ENCODE measurements at regions not wholly inside any gene's neighbourhood (a gene's known extent, or its start where the extent isn't known, plus 50 kb on each side); places are given as distances from the start of the nearest gene placed in this dataset.

DNA sequence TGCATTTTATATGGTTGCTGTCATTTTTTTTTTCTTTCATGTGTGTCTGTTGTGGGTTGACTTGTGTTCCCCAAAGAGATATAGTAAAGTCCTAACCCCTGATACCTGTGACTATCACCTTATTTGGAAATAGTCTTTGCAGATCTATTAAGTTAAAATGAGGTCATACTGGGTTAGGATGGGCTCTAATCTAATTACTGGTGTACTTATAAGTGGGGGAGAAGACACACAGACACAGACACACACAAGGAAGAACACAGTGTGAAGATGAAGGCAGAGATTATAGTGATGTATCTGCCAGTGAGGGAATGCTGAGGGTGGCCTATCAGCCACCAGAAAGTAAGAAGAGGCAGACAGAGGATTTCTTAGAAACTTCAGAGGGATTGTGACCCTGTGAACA is 318.4 kb upstream of the ATP2B1 start:
- intact Hi-C loops (cut with DNase I; ENCODE audit: low total_unique reads): no loop called here
- Histone ChIP-seq H3K36me3 (no peaks in the 10 kb centered on the region), H3K27ac (no peak overlapping the region), H3K9me3 (no peaks in the 10 kb centered on the region), H3K27me3 (no peaks in the 10 kb centered on the region), H3K4me3 (no peak overlapping the region), H3K4me1 (no peaks in the 10 kb centered on the region)
- no peak for TF ChIP-seq POLR2A (IDR thresholded peaks at IDR 0.05)
- no peak for TF ChIP-seq EP300 (IDR thresholded peaks at IDR 0.05)
- TF ChIP-seq POLR2AphosphoS5 (IDR thresholded peaks at IDR 0.05): no peak
- TF ChIP-seq, protein P1, sequence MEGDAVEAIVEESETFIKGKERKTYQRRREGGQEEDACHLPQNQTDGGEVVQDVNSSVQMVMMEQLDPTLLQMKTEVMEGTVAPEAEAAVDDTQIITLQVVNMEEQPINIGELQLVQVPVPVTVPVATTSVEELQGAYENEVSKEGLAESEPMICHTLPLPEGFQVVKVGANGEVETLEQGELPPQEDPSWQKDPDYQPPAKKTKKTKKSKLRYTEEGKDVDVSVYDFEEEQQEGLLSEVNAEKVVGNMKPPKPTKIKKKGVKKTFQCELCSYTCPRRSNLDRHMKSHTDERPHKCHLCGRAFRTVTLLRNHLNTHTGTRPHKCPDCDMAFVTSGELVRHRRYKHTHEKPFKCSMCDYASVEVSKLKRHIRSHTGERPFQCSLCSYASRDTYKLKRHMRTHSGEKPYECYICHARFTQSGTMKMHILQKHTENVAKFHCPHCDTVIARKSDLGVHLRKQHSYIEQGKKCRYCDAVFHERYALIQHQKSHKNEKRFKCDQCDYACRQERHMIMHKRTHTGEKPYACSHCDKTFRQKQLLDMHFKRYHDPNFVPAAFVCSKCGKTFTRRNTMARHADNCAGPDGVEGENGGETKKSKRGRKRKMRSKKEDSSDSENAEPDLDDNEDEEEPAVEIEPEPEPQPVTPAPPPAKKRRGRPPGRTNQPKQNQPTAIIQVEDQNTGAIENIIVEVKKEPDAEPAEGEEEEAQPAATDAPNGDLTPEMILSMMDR (IDR thresholded peaks at IDR 0.05): no peak
- DNase-seq: no peak

DNA sequence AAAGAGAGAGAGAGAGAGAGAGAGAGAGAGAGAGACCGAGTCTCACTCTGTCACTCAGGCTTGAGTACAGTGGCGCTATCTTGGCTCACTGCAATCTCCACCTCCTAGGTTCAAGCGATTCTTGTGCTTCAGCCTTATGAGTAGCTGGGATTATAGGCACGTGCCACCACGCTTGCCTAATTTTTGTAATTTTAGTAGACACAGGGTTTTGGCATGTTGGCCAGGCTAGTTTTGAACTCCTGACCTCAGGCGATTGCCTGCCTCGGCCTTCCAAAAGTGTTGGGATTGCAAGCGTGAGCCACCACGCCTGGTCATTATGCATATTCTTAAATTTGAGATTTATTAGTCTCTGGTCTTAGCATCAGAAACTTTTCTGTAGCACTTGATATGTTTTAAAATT is 317.9 kb upstream of the ATP2B1 start:
- Histone ChIP-seq H3K27me3 (no peaks in the 10 kb centered on the region), H3K4me1 (no peaks in the 10 kb centered on the region), H3K9me3 (no peaks in the 10 kb centered on the region), H3K36me3 (no peaks in the 10 kb centered on the region), H3K4me3 (no peak overlapping the region), H3K27ac (no peak overlapping the region)
- DNase-seq: no peak
- TF ChIP-seq EP300 (IDR thresholded peaks at IDR 0.05) (no peak), POLR2A (IDR thresholded peaks at IDR 0.05) (no peak), POLR2AphosphoS5 (IDR thresholded peaks at IDR 0.05) (no peak)
- TF ChIP-seq, protein P1 (IDR thresholded peaks at IDR 0.05): no peak
- intact Hi-C loops (cut with DNase I; ENCODE audit: low total_unique reads): no loop called here
- 93 to 96% (median 95%) methylated on average over 9 of the region's 9 CpGs for WGBS, 5 donors

DNA sequence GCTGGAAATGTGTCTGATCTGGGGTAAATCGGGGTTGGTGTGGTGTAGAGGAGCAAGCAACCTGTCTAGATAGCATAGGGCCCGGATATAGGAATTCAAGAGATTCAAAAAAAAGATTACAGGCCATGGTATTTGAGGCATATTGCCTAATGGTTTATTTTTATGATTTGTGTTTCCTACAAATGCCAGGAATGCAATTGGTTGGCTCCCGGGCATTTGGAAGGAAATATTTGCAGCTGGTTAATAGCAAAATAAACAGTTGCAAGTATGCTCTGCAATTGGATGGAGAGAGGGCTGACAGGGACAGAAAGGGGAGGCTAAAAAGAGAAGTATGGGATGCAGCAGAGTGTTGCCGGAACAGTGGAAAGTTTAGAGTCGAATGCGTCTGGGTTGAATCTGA is 315.6 kb upstream of the ATP2B1 start:
- Histone ChIP-seq H3K4me3 (no peak overlapping the region), H3K9me3 (no peaks in the 10 kb centered on the region), H3K4me1 (no peaks in the 10 kb centered on the region), H3K27me3 (no peaks in the 10 kb centered on the region), H3K36me3 (no peaks in the 10 kb centered on the region), H3K27ac (no peak overlapping the region)
- 57 to 68% (median 63%) methylated on average over 6 of the region's 6 CpGs for WGBS, 5 donors
- TF ChIP-seq POLR2A (IDR thresholded peaks at IDR 0.05): no peak
- TF ChIP-seq, protein P1 (IDR thresholded peaks at IDR 0.05): no peak
- TF ChIP-seq EP300 (IDR thresholded peaks at IDR 0.05): no peak
- no peak for TF ChIP-seq POLR2AphosphoS5 (IDR thresholded peaks at IDR 0.05)
- intact Hi-C loops (cut with DNase I; ENCODE audit: low total_unique reads): no loop called here
- DNase-seq: no peak

DNA sequence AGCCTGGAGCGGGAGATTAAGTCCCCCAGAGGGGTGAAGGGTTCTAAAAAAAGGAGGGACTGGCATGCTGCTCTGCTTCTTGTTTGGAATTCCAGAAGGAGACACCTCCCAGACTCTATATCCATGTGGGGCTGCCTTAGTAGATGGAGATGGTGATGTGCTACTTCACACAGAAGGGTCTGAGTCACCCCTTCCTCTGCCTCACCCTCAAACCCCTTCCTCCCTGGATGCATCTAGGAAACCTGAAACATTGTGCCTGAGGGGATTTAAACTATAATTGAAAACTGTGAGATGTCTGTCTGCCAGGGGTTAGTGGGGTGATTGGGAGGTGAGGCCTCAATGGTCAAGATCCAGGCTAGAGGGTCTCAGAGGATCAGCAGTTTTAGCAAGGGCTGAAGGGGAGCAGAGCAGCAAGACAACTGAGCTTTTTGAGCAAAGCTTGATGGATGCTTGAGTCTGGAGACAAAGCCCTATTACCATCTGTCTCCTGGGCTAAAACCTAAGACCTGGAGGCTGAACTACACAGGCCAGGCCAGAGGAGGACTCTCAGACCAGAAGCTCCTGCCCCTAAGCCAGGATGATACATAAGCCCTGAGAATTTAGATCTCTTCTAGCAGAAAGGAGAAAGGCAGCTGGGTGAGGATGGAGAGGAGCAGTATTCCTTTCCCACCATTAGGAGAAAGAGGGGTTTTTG is 314.7 kb upstream of the ATP2B1 start:
- Histone ChIP-seq H3K9me3 (no peaks in the 10 kb centered on the region), H3K27ac (no peak overlapping the region), H3K27me3 (no peaks in the 10 kb centered on the region), H3K36me3 (no peaks in the 10 kb centered on the region), H3K4me3 (no peak overlapping the region), H3K4me1 (no peaks in the 10 kb centered on the region)
- DNase-seq: no peak
- intact Hi-C loops (cut with DNase I; ENCODE audit: low total_unique reads): no loop called here
- no peak for TF ChIP-seq POLR2AphosphoS5 (IDR thresholded peaks at IDR 0.05)
- TF ChIP-seq, protein P1 (IDR thresholded peaks at IDR 0.05): no peak
- no peak for TF ChIP-seq POLR2A (IDR thresholded peaks at IDR 0.05)
- 92 to 100% (median 100%) methylated on average over 1 of the region's 1 CpG for WGBS, 5 donors

All from stomach (tissue), 8 donors.